SW 1271 (cell line): ENCODE measurements at regions not wholly inside any gene's neighbourhood (a gene's known extent, or its start where the extent isn't known, plus 50 kb on each side); places are given as distances from the start of the nearest gene placed in this dataset.
"Not testable (repeated sequence)": the region's sequence is repeated elsewhere in the genome, so short reads cannot be mapped to it uniquely, and the experiment has no call there.

ENCODE experiments used
- DNase-seq, 2 experiments: peaks; one replicate each; lab custom pipeline; 2025; lab: John Stamatoyannopoulos, UW

- no peak for DNase-seq
Observed at GRCh38 chr2:82811946-82812345, 1647.1 kb downstream of the SUCLG1 start.

- DNase-seq = no peak
Observed at GRCh38 chr2:82803307-82803706, 1655.8 kb downstream of the SUCLG1 start.

GRCh38 chr2:82797469-82797868, 1661.6 kb downstream of the SUCLG1 start:
- DNase-seq = no peak

- peak in 1 of 2 experiments; percentile 26 for DNase-seq
Observed at GRCh38 chr2:82796132-82796531, 1662.9 kb downstream of the SUCLG1 start.

GRCh38 chr2:82795446-82795845, 1663.6 kb downstream of the SUCLG1 start:
- DNase-seq = peak; percentile 42 to 72

GRCh38 chr2:82793711-82794435, 1665.2 kb downstream of the SUCLG1 start:
- no peak for DNase-seq

GRCh38 chr2:82792316-82792715, 1666.8 kb downstream of the SUCLG1 start:
- DNase-seq = no peak

GRCh38 chr2:82790206-82791021, 1668.7 kb downstream of the SUCLG1 start:
- no peak for DNase-seq

- no peak for DNase-seq
Observed at GRCh38 chr2:82789851-82790205, 1669.3 kb downstream of the SUCLG1 start.

GRCh38 chr2:82781176-82781915, 1677.7 kb downstream of the SUCLG1 start:
- no peak for DNase-seq

- no peak for DNase-seq
Observed at GRCh38 chr2:82780050-82780449, 1679.0 kb downstream of the SUCLG1 start.

- DNase-seq = no peak
Observed at GRCh38 chr2:82752396-82752795, 1706.7 kb downstream of the SUCLG1 start.

- no peak for DNase-seq
Observed at GRCh38 chr2:82748653-82749052, 1710.4 kb downstream of the SUCLG1 start.

GRCh38 chr2:82740527-82740926, 1718.6 kb downstream of the SUCLG1 start:
- no peak for DNase-seq

GRCh38 chr2:82737965-82738364, 1721.1 kb downstream of the SUCLG1 start:
- not testable (repeated sequence) for DNase-seq

GRCh38 chr2:82735336-82735735, 1723.7 kb downstream of the SUCLG1 start:
- DNase-seq = no peak

- no peak for DNase-seq
Observed at GRCh38 chr2:82731824-82732223, 1727.3 kb downstream of the SUCLG1 start.

- no peak for DNase-seq
Observed at GRCh38 chr2:82730811-82731210, 1728.3 kb downstream of the SUCLG1 start.

GRCh38 chr2:82728090-82728489, 1731.0 kb downstream of the SUCLG1 start:
- no peak for DNase-seq

GRCh38 chr2:82708681-82709080, 1750.4 kb downstream of the SUCLG1 start:
- no peak for DNase-seq

GRCh38 chr2:82697231-82697630, 1761.8 kb downstream of the SUCLG1 start:
- no peak for DNase-seq

GRCh38 chr2:82694431-82694830, 1764.6 kb downstream of the SUCLG1 start:
- DNase-seq = no peak
